Neural cell (in vitro differentiated cells): ENCODE measurements at regions not wholly inside any gene's neighbourhood (a gene's known extent, or its start where the extent isn't known, plus 50 kb on each side); places are given as distances from the start of the nearest gene placed in this dataset.

ENCODE experiments used
- H2AFZ ChIP-seq: fragments of 200-600, 300-800 bp; sonication (generic), shearing (Covaris generic); 2 replicates; pipeline ENCODE4 v1.6.0; 2014; ENCODE audit warnings: low read depth, mild to moderate bottlenecking, antibody characterized with exemption, low read length, moderate library complexity
- H3F3A ChIP-seq: fragments of 200-600 bp; shearing (Covaris generic); 2 replicates; pipeline ENCODE4 v1.6.1; 2016; ENCODE audit warnings: mild to moderate bottlenecking, moderate library complexity, mixed read lengths, antibody characterized with exemption, low read length; ENCODE audit not compliant: insufficient read depth, poor library complexity, severe bottlenecking
- H3K27ac ChIP-seq: fragments of 200-600, 300-800 bp; sonication (generic), shearing (Covaris generic); 2 replicates; pipeline ENCODE4 v1.5.1; 2014; ENCODE audit warnings: mild to moderate bottlenecking, low read length, moderate library complexity
- H3K27me3 ChIP-seq: fragments of 300-800, 200-600 bp; sonication (generic), shearing (Covaris generic); 2 replicates; pipeline ENCODE4 v1.6.0; 2014; ENCODE audit warnings: mild to moderate bottlenecking, low read depth, low read length, moderate library complexity; ENCODE audit not compliant: insufficient read depth
- H3K36me3 ChIP-seq: fragments of 300-800, 200-600 bp; sonication (generic), shearing (Covaris generic); 2 replicates; pipeline ENCODE4 v1.5.1; 2014; ENCODE audit warnings: mild to moderate bottlenecking, antibody characterized with exemption, low read length, moderate library complexity; ENCODE audit not compliant: insufficient read depth
- H3K4me2 ChIP-seq: fragments of 300-800, 200-600 bp; sonication (generic), shearing (Covaris generic); 2 replicates; pipeline ENCODE4 v1.6.0; 2014; ENCODE audit warnings: mild to moderate bottlenecking, low read length
- H3K4me3 ChIP-seq: fragments of 300-800, 200-600 bp; sonication (generic), shearing (Covaris generic); 2 replicates; pipeline ENCODE4 v1.5.1; 2014; ENCODE audit warnings: mild to moderate bottlenecking, low read length, moderate library complexity
- H3K79me2 ChIP-seq: fragments of 200-600 bp; shearing (Covaris generic); replicated peaks from 2 replicates; pipeline ENCODE4 v1.6.0; 2014; ENCODE audit warnings: mild to moderate bottlenecking, low read length, moderate library complexity; ENCODE audit not compliant: insufficient read depth
- H3K9ac ChIP-seq: fragments of 300-800, 200-600 bp; sonication (generic), shearing (Covaris generic); 2 replicates; pipeline ENCODE4 v1.6.1; 2016; ENCODE audit warnings: mild to moderate bottlenecking, low read length, mixed read lengths
- H3K9me2 ChIP-seq: fragments of 200-600 bp; shearing (Covaris generic); 2 replicates; pipeline ENCODE4 v1.6.1; 2016; ENCODE audit warnings: mild to moderate bottlenecking, low read length, mixed read lengths; ENCODE audit not compliant: insufficient read depth
- H3K9me3 ChIP-seq: fragments of 200-600, 300-800 bp; sonication (generic), shearing (Covaris generic); 2 replicates; pipeline ENCODE4 v1.6.1; 2016; ENCODE audit warnings: mild to moderate bottlenecking, mixed run types, low read length, moderate library complexity, mixed read lengths
- H4K20me1 ChIP-seq: fragments of 200-600 bp; shearing (Covaris generic); 2 replicates; pipeline ENCODE4 v1.6.1; 2016; ENCODE audit warnings: mild to moderate bottlenecking, mixed run types; ENCODE audit not compliant: insufficient read depth
- CTCF ChIP-seq: fragments of 450-650 bp; IDR thresholded peaks from 2 replicates; pipeline ENCODE4 v1.5.1; 2014; ENCODE audit warnings: antibody characterized with exemption, mild to moderate bottlenecking, moderate library complexity; ENCODE audit not compliant: poor library complexity, severe bottlenecking
- EP300 ChIP-seq: fragments of 450-650 bp; conservative IDR thresholded peaks from 2 replicates; pipeline ENCODE4 v1.6.1; 2014; ENCODE audit warnings: antibody characterized with exemption, mild to moderate bottlenecking, moderate library complexity; ENCODE audit not compliant: poor library complexity, severe bottlenecking
- EZH2 ChIP-seq: fragments of 200-600, 300-800 bp; shearing (Covaris generic), sonication (generic); IDR thresholded peaks from 2 replicates; pipeline ENCODE4 v1.6.1; 2014; ENCODE audit warnings: antibody characterized with exemption, low read length, borderline replicate concordance, mild to moderate bottlenecking; ENCODE audit not compliant: insufficient read depth, poor library complexity, severe bottlenecking
- MXI1 ChIP-seq: fragments of 450-650 bp; conservative IDR thresholded peaks from 2 replicates; pipeline ENCODE4 v1.6.1; 2014; ENCODE audit warnings: antibody characterized with exemption, mild to moderate bottlenecking; ENCODE audit not compliant: poor library complexity, severe bottlenecking
- POLR2AphosphoS5 ChIP-seq: IDR thresholded peaks from 2 replicates; pipeline ENCODE4 v1.6.1; 2012
- RAD21 ChIP-seq: fragments of 450-650 bp; conservative IDR thresholded peaks from 2 replicates; pipeline ENCODE4 v1.6.1; 2014; ENCODE audit warnings: antibody characterized with exemption, mild to moderate bottlenecking, moderate library complexity
- REST ChIP-seq: IDR thresholded peaks from 2 replicates; pipeline ENCODE4 v1.6.1; 2012; ENCODE audit warnings: borderline replicate concordance
- SMC3 ChIP-seq: fragments of 450-650 bp; conservative IDR thresholded peaks from 2 replicates; pipeline ENCODE4 v1.6.1; 2014; ENCODE audit warnings: antibody characterized with exemption, mild to moderate bottlenecking, moderate library complexity; ENCODE audit not compliant: poor library complexity
- TAF1 ChIP-seq: IDR thresholded peaks from 2 replicates; pipeline ENCODE4 v1.6.1; 2012; ENCODE audit warnings: low read depth

GRCh38 chrX:8235026-8235425 is 64.0 kb upstream of the VCX2 start:
- Histone ChIP-seq H3K36me3 (no peaks in the 10 kb centered on the region), H3K9me3 (no peaks in the 10 kb centered on the region), H3K27me3 (no peaks in the 10 kb centered on the region), H3K9ac (no peak overlapping the region), H3K27ac (no peak overlapping the region), H3K4me3 (no peak overlapping the region), H2AFZ (no peak overlapping the region), H3F3A (no peaks in the 10 kb centered on the region), H3K4me2 (no peak overlapping the region), H3K79me2 (no peaks in the 10 kb centered on the region), H3K9me2 (no peaks in the 10 kb centered on the region), H4K20me1 (no peaks in the 10 kb centered on the region)
- TF ChIP-seq RAD21: no peak
- TF ChIP-seq SMC3: no peak
- TF ChIP-seq MXI1: no peak
- TF ChIP-seq POLR2AphosphoS5: no peak
- no peak for TF ChIP-seq REST
- TF ChIP-seq EZH2: no peak
- TF ChIP-seq CTCF: no peak
- no peak for TF ChIP-seq EP300
- TF ChIP-seq TAF1: no peak

GRCh38 chrX:8237718-8238117 is 66.7 kb upstream of the VCX2 start:
- Histone ChIP-seq H3K79me2 (no peaks in the 10 kb centered on the region), H3F3A (no peaks in the 10 kb centered on the region), H3K27me3 (no peaks in the 10 kb centered on the region), H3K9ac (no peak overlapping the region), H4K20me1 (no peaks in the 10 kb centered on the region), H2AFZ (no peak overlapping the region), H3K36me3 (no peaks in the 10 kb centered on the region), H3K27ac (no peak overlapping the region), H3K4me3 (no peak overlapping the region), H3K9me2 (no peaks in the 10 kb centered on the region), H3K9me3 (no peaks in the 10 kb centered on the region), H3K4me2 (no peak overlapping the region)
- TF ChIP-seq SMC3 (no peak), POLR2AphosphoS5 (no peak), TAF1 (no peak), REST (no peak), RAD21 (no peak), EZH2 (no peak), MXI1 (no peak), CTCF (no peak), EP300 (no peak)
